Kidney epithelial cell (primary cell): ENCODE measurements at regions not wholly inside any gene's neighbourhood (a gene's known extent, or its start where the extent isn't known, plus 50 kb on each side); places are given as distances from the start of the nearest gene placed in this dataset.
"Not testable (repeated sequence)": the region's sequence is repeated elsewhere in the genome, so short reads cannot be mapped to it uniquely, and the experiment has no call there.

Experiments used
- DNase-seq: peaks from one replicate; pipeline ENCODE4 v3.0.0-alpha.2; 2010; ENCODE audit warnings: low read depth
- H3K27me3 ChIP-seq: 2 replicates; pipeline ENCODE4 v1.6.0; 2011; ENCODE audit warnings: low read length; ENCODE audit not compliant: control insufficient read depth, insufficient read depth
- H3K36me3 ChIP-seq: 2 replicates; pipeline ENCODE4 v1.5.1; 2011; ENCODE audit warnings: low read length; ENCODE audit not compliant: control insufficient read depth, insufficient read depth
- H3K4me3 ChIP-seq: 2 replicates; pipeline ENCODE4 v1.5.1; 2011; ENCODE audit warnings: low read depth, mild to moderate bottlenecking, control low read depth, low read length
- CTCF ChIP-seq: IDR thresholded peaks from 2 replicates; pipeline ENCODE4 v1.5.1; 2011; ENCODE audit warnings: mild to moderate bottlenecking, moderate library complexity, low read length, control low read depth, inconsistent platforms; ENCODE audit not compliant: insufficient read depth, poor library complexity, severe bottlenecking

GRCh38 chr12:76942267-76942666 is 63.4 kb upstream of the CSRP2 start:
- Histone ChIP-seq H3K36me3 (no peaks in the 10 kb centered on the region), H3K27me3 (no peaks in the 10 kb centered on the region), H3K4me3 (no peak overlapping the region)
- no peak for TF ChIP-seq CTCF
- peak; percentile 28 for DNase-seq

GRCh38 chr12:76940671-76941445 is 62.0 kb upstream of the CSRP2 start:
- TF ChIP-seq CTCF: no peak
- Histone ChIP-seq H3K36me3 (no peaks in the 10 kb centered on the region), H3K27me3 (no peaks in the 10 kb centered on the region), H3K4me3 (no peak overlapping the region)
- DNase-seq: no peak

GRCh38 chr12:76939701-76940100 is 60.9 kb upstream of the CSRP2 start:
- no peak for TF ChIP-seq CTCF
- Histone ChIP-seq H3K36me3 (no peaks in the 10 kb centered on the region), H3K4me3 (no peak overlapping the region), H3K27me3 (no peaks in the 10 kb centered on the region)
- no peak for DNase-seq

- H3K27me3 ChIP-seq: no peaks in the 10 kb centered on the region
- H3K36me3 ChIP-seq: no peaks in the 10 kb centered on the region
- TF ChIP-seq CTCF: no peak
- DNase-seq: no peak
- H3K4me3 ChIP-seq: no peak overlapping the region
Observed at GRCh38 chr12:76936275-76937193, 57.7 kb upstream of the CSRP2 start.

- not testable (repeated sequence) for H3K36me3 ChIP-seq, DNase-seq, H3K4me3 ChIP-seq, H3K27me3 ChIP-seq
Observed at GRCh38 chr12:76933392-76933791, 54.6 kb upstream of the CSRP2 start.

- H3K27me3 ChIP-seq: no peaks in the 10 kb centered on the region
- no peaks in the 10 kb centered on the region for H3K36me3 ChIP-seq
- TF ChIP-seq CTCF: no peak
- no peak overlapping the region for H3K4me3 ChIP-seq
- no peak for DNase-seq
Observed at GRCh38 chr12:76929499-76929898, 50.7 kb upstream of the CSRP2 start.
